ENCODE measurements at regions not wholly inside any gene's neighbourhood (a gene's known extent, or its start where the extent isn't known, plus 50 kb on each side); places are given as distances from the start of the nearest gene placed in this dataset.
"Not testable (repeated sequence)": the region's sequence is repeated elsewhere in the genome, so short reads cannot be mapped to it uniquely, and the experiment has no call there.

DNA sequence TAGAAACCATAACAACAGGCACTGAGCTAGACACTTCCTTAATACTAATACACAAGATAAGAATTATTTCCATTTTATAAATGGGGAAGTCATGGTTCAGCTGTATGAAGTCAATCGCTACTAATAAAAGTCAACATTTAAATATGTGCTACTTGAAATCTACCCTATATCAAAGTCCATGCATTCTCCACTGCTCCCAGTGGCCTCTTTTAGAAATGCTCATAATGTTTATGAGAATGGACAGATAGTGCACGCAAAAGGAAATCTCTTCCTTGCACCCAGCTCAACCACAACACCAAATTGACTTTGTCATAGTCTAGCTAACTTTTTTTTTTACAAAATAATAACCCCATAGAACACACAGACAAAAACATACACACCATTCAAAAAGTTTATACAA lies 281.7 kb upstream of the CXADR start:
- Histone ChIP-seq H3K9me3 (ENCODE audit: control insufficient read depth, insufficient read depth, low read length) (no peaks in the 10 kb centered on the region), H3K9ac (ENCODE audit: low read depth, low read length) (no peak overlapping the region), H3K4me1 (ENCODE audit: insufficient read depth, low read length) (no peaks in the 10 kb centered on the region), H3K36me3 (ENCODE audit: insufficient read depth, low read length) (no peaks in the 10 kb centered on the region)

DNA sequence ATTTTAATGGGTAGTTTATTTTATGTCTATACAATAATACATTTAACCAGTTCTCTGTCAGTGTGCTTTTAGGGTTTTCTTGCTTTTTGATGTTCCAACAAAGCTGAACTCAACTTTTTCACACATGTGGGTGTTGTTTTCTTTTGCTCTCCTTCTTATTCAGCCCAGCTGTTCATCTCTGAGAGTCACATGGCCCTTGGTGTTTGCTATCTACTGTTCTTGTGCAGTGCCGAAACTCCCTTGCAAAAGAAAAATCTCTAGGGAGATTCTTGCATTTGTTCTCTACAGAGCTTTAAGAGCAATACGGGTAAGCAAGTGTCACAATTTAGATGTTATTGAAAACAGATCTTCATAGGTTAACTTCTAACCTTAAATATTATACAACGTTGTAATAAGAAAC lies 281.1 kb upstream of the CXADR start:
- H3K4me1 ChIP-seq (ENCODE audit: insufficient read depth, low read length) = no peaks in the 10 kb centered on the region
- no peaks in the 10 kb centered on the region for H3K36me3 ChIP-seq (ENCODE audit: insufficient read depth, low read length)
- H3K9ac ChIP-seq (ENCODE audit: low read depth, low read length) = no peak overlapping the region
- H3K9me3 ChIP-seq (ENCODE audit: control insufficient read depth, insufficient read depth, low read length) = no peaks in the 10 kb centered on the region

DNA sequence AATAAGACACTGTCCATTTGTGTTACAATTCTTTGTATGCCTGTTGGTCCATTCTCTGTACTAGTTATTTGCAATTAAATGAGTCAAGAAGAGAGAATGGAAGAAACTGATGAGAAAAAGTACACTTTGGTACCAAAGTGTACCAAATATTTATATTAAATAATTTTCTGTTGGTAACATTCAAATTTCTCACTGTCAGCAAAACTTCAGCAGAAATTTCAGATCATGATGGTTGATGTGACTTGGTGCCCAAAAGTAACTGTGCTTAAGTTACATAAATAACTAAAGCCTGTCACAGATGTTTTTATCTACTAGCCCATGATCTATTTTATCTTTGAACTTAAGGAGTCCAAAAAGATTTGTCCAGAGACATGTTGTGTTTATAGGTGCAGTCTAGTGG lies 274.4 kb upstream of the CXADR start:
- Histone ChIP-seq H3K36me3 (ENCODE audit: insufficient read depth, low read length) (no peaks in the 10 kb centered on the region), H3K9me3 (ENCODE audit: control insufficient read depth, insufficient read depth, low read length) (no peaks in the 10 kb centered on the region; the same call in 1 of the 2 replicates), H3K9ac (ENCODE audit: low read depth, low read length) (no peak overlapping the region), H3K4me1 (ENCODE audit: insufficient read depth, low read length) (no peaks in the 10 kb centered on the region)

DNA sequence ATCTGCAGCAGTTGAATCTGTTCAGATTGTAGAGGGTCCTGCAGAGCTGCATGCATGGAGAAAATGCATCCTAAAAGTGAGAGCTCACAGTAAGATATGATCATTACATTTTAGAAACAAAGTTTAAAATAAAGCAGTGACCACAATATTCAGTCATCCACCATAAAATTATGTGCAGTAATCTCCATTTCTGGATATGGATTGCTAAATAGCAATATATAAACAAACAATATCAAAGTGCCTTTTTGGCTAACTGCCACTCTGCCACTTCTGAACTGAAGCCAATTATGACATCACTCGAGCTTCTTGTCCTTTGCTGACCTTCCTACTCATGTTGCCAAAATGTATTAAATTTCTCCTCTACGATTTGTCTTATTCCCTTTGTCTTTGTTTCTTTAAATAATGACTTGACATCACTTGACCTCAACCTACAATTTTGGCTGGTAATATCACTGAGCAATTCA lies 262.0 kb upstream of the CXADR start:
- H3K9ac ChIP-seq (ENCODE audit: low read depth, low read length) = no peak overlapping the region
- H3K4me1 ChIP-seq (ENCODE audit: insufficient read depth, low read length) = no peaks in the 10 kb centered on the region
- H3K9me3 ChIP-seq (ENCODE audit: control insufficient read depth, insufficient read depth, low read length) = no peaks in the 10 kb centered on the region
- no peaks in the 10 kb centered on the region for H3K36me3 ChIP-seq (ENCODE audit: insufficient read depth, low read length)

DNA sequence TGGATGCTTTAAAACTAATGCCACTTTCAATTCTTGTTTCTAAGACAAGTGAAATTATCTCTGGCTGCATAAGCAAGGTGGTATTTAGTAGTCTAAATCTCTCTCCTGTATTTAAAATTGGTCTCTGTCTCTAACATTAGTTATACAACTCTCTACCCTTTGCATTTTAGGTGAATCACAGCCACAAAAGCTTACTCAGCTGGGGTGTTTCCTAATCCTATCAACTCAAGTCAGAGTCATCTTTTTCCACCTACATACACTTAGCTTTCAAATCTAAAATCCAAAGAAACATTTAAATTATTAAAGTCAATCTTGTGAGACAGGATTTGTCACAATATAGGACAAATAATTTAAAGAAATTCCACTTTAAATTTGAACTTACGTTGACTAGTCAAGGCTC lies 255.1 kb upstream of the CXADR start:
- Histone ChIP-seq H3K9ac (ENCODE audit: low read depth, low read length) (no peak overlapping the region), H3K4me1 (ENCODE audit: insufficient read depth, low read length) (no peaks in the 10 kb centered on the region), H3K9me3 (ENCODE audit: control insufficient read depth, insufficient read depth, low read length) (no peaks in the 10 kb centered on the region)

DNA sequence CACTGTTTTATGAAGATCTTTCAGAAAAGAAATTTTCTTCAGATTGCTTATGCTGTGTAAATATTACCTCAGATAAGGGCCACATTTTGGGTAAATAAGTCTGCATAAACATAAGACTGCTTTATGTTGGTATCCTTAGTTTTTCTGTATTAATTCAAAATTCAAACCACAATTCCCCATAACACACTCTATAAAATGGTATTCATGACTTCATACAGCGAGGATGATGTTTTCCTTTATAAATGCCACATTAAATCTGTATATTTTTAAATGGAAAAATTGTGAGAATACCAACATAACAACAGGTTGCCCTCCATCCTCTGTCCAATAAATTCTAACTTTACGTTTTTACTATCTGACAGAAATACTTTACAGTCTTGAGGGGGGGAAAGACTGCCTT lies 248.7 kb upstream of the CXADR start:
- no peak overlapping the region for H3K9ac ChIP-seq (ENCODE audit: low read depth, low read length)
- H3K9me3 ChIP-seq (ENCODE audit: control insufficient read depth, insufficient read depth, low read length) = no peaks in the 10 kb centered on the region
- H3K36me3 ChIP-seq (ENCODE audit: insufficient read depth, low read length) = no peaks in the 10 kb centered on the region
- no peaks in the 10 kb centered on the region for H3K4me1 ChIP-seq (ENCODE audit: insufficient read depth, low read length)

More for the DNA sequence above, 255.1 kb upstream of the CXADR start:
- no peaks in the 10 kb centered on the region for H3K36me3 ChIP-seq (ENCODE audit: insufficient read depth, low read length)

DNA sequence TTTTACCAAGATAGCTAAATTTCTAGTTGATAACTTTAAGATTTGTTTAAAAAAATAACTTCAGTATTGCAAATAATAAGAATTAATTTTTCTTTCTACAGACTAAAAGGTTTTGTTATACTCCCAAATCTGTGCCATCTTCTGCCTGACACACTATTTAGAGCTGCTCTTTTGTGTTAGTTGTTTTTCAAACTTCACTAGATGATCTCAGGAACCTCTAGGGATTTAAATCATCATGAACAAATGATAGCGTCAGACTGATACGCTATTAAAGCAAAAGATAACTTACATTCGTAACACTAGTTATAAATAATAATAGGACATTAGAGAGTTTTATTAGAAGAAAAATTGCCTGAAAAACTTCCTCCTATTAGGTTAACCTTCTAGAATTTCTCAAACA lies 243.1 kb upstream of the CXADR start:
- Histone ChIP-seq H3K36me3 (ENCODE audit: insufficient read depth, low read length) (no peaks in the 10 kb centered on the region), H3K9ac (ENCODE audit: low read depth, low read length) (no peak overlapping the region), H3K4me1 (ENCODE audit: insufficient read depth, low read length) (no peaks in the 10 kb centered on the region), H3K9me3 (ENCODE audit: control insufficient read depth, insufficient read depth, low read length) (no peaks in the 10 kb centered on the region)

DNA sequence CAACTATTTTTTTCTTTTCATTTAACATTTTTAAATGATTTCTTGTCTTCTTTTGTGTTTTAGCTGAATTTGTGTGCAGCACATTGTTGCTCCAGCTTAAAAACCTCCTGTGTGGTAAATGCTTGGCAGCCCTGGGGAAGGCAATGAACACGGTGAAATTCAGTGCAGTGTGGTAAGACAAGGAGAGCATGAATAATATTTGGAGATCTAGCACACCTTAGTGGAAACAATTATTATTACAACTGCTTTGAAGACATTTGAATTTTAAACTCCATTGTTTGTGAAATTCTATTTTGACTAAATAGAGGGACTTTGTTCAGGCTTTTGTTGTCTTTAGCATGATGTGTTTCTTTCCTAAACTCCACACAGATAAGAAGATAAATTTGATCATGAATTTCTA lies 242.6 kb upstream of the CXADR start:
- Histone ChIP-seq H3K36me3 (ENCODE audit: insufficient read depth, low read length) (no peaks in the 10 kb centered on the region), H3K4me1 (ENCODE audit: insufficient read depth, low read length) (no peaks in the 10 kb centered on the region), H3K9me3 (ENCODE audit: control insufficient read depth, insufficient read depth, low read length) (no peaks in the 10 kb centered on the region), H3K9ac (ENCODE audit: low read depth, low read length) (no peak overlapping the region)

DNA sequence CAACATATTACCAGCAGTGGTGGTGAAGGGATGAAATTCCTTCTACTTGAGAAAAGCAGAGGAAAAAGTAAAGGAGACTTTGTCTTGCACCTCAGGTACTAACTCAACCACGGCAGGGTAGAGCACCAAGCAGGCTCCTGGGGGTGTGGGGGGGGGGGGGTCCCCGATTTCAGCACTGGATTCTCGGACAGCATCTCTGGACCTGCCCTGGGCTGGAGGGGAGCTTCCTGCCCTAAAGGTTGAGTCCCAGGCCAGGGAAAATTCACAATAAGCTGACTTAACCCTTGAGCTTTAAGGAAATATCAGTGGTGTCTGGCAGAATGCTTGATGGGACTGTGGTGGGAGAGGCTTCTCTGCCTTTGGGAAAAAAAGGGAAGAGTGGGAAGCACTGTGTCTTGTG lies 233.2 kb upstream of the CXADR start:
- H3K4me1 ChIP-seq (ENCODE audit: insufficient read depth, low read length) = no peaks in the 10 kb centered on the region
- no peaks in the 10 kb centered on the region for H3K9me3 ChIP-seq (ENCODE audit: control insufficient read depth, insufficient read depth, low read length)
- H3K36me3 ChIP-seq (ENCODE audit: insufficient read depth, low read length) = no peaks in the 10 kb centered on the region
- H3K9ac ChIP-seq (ENCODE audit: low read depth, low read length) = no peak overlapping the region

DNA sequence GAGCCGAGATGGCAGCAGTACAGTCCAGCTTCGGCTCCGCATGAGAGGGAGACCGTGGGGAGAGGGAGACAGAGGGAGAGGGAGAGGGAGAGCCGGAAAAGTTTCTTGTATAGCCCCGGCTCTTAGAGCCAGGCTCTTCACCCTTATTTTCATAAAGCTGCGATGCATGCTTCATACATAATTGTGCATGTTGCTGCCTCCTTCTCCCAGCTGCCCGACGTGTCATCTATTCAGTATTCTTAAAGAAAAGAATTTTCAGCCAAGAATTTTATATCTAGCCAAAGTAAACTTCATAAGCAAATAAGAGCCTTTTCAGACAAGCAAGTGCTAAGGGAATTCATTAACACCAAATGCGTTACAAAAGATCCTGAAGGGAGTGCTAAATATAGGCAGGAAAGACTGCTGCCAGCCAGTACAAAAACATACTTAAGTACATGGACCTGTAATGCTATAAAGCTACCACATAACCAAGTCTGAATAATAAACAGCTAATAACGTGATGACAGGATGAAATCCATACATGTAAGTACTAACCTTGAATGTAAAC lies 219.8 kb upstream of the CXADR start:
- H3K9ac ChIP-seq (ENCODE audit: low read depth, low read length); H3K36me3 ChIP-seq (ENCODE audit: insufficient read depth, low read length); H3K4me1 ChIP-seq (ENCODE audit: insufficient read depth, low read length); H3K9me3 ChIP-seq (ENCODE audit: control insufficient read depth, insufficient read depth, low read length): not testable (repeated sequence)

DNA sequence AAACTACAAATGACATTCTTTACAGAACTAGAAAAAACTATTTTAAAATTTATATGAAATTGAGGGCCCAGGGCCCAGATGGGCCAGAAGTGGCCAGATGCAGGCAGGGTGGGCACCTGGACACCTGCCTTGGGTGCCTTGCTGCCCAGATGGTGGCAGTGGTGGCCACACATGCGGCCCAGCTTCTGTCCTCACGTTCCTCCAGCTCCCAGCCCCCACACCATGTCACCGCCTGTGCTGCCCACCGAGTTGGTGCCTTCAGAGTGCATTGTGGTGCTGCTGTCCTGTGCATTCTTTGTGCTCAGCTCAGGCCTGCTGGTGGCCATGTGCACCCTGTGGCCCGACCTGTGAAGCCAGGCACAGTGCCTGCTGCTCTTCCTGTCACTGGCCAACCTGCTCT lies 216.8 kb upstream of the CXADR start:
- peaks cover 3% of the 10 kb centered on the region for H3K9me3 ChIP-seq (ENCODE audit: control insufficient read depth, insufficient read depth, low read length)
- no peaks in the 10 kb centered on the region for H3K36me3 ChIP-seq (ENCODE audit: insufficient read depth, low read length)
- no peaks in the 10 kb centered on the region for H3K4me1 ChIP-seq (ENCODE audit: insufficient read depth, low read length)
- no peak overlapping the region for H3K9ac ChIP-seq (ENCODE audit: low read depth, low read length)

DNA sequence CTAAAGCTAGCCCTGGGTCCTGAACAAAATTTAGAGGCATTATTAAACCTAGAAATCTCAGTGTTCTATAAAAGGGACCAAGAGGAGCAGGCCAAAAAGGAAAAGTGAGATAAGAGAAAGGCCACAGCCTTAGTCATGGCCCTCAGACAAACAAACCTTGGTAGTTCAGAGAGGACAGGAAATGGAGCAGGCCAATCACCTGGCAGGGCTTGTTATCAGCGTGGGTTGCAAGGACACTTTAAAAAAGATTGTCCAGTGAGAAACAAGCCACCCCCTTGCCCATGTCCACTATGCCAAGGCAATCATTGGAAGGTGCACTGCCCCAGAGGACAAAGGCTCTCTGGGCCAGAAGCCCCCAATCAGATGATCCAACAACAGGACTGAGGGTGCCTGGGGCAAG lies 213.3 kb upstream of the CXADR start:
- H3K9ac ChIP-seq (ENCODE audit: low read depth, low read length); H3K4me1 ChIP-seq (ENCODE audit: insufficient read depth, low read length); H3K9me3 ChIP-seq (ENCODE audit: control insufficient read depth, insufficient read depth, low read length); H3K36me3 ChIP-seq (ENCODE audit: insufficient read depth, low read length): not testable (repeated sequence)

DNA sequence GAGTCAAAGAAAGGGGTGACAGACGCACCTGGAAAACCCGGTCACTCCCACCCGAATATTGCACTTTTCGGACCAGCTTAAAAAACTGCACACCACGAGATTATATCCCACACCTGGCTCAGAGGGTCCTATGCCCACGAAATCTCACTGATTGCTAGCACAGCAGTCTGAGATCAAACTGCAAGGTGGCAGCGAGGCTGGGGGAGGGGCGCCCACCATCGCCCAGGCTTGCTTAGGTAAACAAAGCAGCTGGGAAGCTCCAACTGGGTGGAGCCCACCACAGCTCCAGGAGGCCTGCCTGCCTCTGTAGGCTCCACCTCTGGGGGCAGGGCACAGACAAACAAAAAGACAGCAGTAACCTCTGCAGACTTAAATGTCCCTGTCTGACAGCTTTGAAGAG lies 185.1 kb upstream of the CXADR start:
- H3K36me3 ChIP-seq (ENCODE audit: insufficient read depth, low read length) = not testable (repeated sequence)

DNA sequence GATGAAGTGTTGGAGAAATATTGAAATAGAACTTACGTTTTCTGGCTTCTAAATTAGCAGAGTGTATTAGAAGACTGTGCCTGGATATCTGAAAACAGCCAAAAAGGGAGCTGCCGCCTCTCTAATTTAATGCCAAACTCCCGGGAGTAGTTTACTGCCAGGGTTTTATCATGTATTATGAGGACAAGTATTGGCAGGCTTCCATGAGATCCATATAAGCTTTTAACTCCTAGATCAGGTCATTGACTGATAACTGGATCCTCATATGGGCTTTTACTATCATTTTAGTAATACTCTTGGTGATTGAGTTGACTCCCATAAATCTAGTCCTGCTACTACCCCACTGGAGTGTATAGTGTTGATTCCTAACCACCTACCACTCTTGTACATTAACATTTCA lies 178.4 kb upstream of the CXADR start:
- H3K9ac ChIP-seq (ENCODE audit: low read depth, low read length) = no peak overlapping the region
- no peaks in the 10 kb centered on the region for H3K36me3 ChIP-seq (ENCODE audit: insufficient read depth, low read length)
- no peaks in the 10 kb centered on the region for H3K4me1 ChIP-seq (ENCODE audit: insufficient read depth, low read length)
- H3K9me3 ChIP-seq (ENCODE audit: control insufficient read depth, insufficient read depth, low read length) = no peaks in the 10 kb centered on the region

More for the DNA sequence above, 185.1 kb upstream of the CXADR start:
- not testable (repeated sequence) for H3K9ac ChIP-seq (ENCODE audit: low read depth, low read length); H3K4me1 ChIP-seq (ENCODE audit: insufficient read depth, low read length); H3K9me3 ChIP-seq (ENCODE audit: control insufficient read depth, insufficient read depth, low read length)

DNA sequence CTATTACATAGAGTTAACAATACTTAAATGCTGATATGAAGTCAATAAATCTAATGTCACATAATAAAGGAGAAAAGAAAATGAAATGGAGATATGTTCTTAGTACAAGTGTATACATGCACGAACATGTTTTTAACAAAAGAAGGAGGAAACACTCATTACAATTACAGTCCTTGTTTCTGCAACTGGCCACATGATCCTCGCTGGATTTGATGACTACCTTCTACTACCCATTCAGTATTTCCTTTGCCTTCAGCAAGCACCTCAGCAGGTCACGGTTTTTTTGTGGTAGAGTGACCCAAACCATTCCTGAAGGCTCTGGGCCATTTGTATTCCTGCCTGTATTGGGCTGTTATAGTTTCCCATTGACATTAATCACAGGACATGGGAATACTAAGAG lies 172.8 kb upstream of the CXADR start:
- H3K9me3 ChIP-seq (ENCODE audit: control insufficient read depth, insufficient read depth, low read length) = no peaks in the 10 kb centered on the region

DNA sequence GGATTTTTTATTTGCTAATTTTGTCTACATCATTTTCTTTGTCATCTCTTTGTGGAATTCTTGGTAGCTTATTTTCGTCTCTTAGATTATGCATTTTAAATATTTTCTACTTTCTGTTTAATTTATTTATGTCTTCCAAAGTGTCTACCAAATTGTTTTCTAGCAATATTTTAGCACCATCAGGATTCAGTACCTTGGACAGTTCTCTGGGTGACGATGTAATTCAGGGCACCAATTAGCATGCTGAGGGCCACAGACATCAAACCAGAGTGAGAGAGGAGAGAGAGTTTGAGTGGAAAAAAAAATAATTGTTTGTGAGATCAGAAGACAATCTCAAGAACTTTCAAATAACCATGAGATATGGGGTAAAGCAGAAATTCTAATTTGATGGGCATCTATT lies 169.8 kb upstream of the CXADR start:
- H3K4me1 ChIP-seq (ENCODE audit: insufficient read depth, low read length) = no peaks in the 10 kb centered on the region
- H3K9ac ChIP-seq (ENCODE audit: low read depth, low read length) = no peak overlapping the region
- no peaks in the 10 kb centered on the region for H3K36me3 ChIP-seq (ENCODE audit: insufficient read depth, low read length)
- H3K9me3 ChIP-seq (ENCODE audit: control insufficient read depth, insufficient read depth, low read length) = no peaks in the 10 kb centered on the region

More for the DNA sequence above, 172.8 kb upstream of the CXADR start:
- no peaks in the 10 kb centered on the region for H3K36me3 ChIP-seq (ENCODE audit: insufficient read depth, low read length)
- no peaks in the 10 kb centered on the region for H3K4me1 ChIP-seq (ENCODE audit: insufficient read depth, low read length)
- no peak overlapping the region for H3K9ac ChIP-seq (ENCODE audit: low read depth, low read length)

All from ES-I3 (cell line).